ENCODE measurements at regions not wholly inside any gene's neighbourhood (a gene's known extent, or its start where the extent isn't known, plus 50 kb on each side); places are given as distances from the start of the nearest gene placed in this dataset.

DNA sequence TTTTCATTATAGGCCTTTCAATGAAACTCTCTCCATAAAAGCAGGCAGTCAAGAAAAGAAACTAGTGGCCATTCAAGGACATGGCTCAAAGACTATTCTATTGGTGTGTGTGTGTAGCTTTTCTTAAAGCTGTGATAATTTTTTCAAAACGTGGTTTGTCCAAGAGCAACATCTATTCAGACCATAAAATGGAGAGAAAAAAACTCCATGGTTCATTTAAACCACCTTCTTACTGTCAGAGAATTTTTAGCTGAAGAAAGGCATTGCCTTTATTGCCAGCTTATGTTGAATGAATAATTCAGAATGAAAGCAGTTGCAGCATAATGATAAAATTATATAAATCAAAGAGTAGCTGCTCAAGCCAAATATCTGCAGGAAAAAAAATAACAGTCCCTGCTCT is 325.5 kb downstream of the PCDH18 start:
- no peak for TF ChIP-seq EZH2 (IDR thresholded peaks at IDR 0.05)
- TF ChIP-seq, protein P1, sequence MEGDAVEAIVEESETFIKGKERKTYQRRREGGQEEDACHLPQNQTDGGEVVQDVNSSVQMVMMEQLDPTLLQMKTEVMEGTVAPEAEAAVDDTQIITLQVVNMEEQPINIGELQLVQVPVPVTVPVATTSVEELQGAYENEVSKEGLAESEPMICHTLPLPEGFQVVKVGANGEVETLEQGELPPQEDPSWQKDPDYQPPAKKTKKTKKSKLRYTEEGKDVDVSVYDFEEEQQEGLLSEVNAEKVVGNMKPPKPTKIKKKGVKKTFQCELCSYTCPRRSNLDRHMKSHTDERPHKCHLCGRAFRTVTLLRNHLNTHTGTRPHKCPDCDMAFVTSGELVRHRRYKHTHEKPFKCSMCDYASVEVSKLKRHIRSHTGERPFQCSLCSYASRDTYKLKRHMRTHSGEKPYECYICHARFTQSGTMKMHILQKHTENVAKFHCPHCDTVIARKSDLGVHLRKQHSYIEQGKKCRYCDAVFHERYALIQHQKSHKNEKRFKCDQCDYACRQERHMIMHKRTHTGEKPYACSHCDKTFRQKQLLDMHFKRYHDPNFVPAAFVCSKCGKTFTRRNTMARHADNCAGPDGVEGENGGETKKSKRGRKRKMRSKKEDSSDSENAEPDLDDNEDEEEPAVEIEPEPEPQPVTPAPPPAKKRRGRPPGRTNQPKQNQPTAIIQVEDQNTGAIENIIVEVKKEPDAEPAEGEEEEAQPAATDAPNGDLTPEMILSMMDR (IDR thresholded peaks at IDR 0.05): no peak
- no peak for TF ChIP-seq EZH2phosphoT487 (IDR thresholded peaks at IDR 0.05)
